ENCODE measurements at regions not wholly inside any gene's neighbourhood (a gene's known extent, or its start where the extent isn't known, plus 50 kb on each side); places are given as distances from the start of the nearest gene placed in this dataset.
"Not testable (repeated sequence)": the region's sequence is repeated elsewhere in the genome, so short reads cannot be mapped to it uniquely, and the experiment has no call there.

DNA sequence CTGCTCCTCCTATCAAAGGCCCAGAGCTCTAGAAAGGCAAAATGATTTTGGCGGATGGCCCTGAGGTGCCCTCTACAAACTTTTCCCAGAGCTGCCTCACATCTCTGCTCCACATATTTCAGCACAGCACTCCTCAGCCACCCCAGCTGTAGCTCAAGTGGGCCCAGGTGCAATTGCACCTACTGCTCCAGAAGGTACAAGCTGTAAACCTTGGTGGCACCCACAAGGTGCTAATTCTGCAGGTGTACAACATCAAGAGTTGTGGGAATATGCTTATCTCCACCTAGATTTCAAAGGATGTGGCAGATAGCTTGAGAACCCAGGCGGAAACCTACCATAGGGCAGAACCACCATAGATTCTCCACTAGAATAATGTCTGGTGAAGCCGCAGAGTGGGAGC lies 432.2 kb downstream of the TMEM232 start:
- intact Hi-C loops (cut with DNase I): no loop called here
- H3K4me3 ChIP-seq: no peak overlapping the region
- H3K36me3 ChIP-seq: no peaks in the 10 kb centered on the region
- H3K27ac ChIP-seq: no peak overlapping the region
- H3K9me3 ChIP-seq: no peaks in the 10 kb centered on the region
- no peaks in the 10 kb centered on the region for H3K27me3 ChIP-seq (ENCODE audit: low read depth)
- no peaks in the 10 kb centered on the region for H3K4me1 ChIP-seq
- DNase-seq: no peak
- no peak for ATAC-seq
- no peak for TF ChIP-seq CTCF (IDR thresholded peaks at IDR 0.05)

DNA sequence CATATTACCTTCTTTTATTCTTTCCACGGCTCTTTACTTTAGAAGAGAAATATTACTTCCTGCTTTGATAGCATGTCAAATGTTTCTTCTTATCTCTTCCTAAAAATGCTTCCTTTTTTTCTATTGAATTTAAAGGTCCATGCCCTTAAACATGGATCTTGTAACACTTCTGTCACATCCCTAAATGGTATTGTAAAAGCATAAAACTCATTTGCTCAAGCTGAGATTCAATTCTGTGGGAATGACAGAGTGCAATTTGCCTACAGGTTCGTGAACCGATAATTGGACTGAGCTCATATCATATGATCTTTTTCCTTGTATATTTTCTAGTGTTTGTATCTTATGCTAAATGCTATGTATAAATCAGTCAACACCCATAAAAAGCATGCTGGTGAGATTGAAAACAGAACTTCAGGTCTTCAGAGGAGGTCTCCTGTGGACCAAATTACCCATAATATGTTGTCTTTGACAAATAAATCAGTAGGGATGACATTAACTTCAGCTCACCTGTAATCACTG lies 429.3 kb downstream of the TMEM232 start:
- H3K27ac ChIP-seq: no peak overlapping the region
- DNase-seq: no peak
- H3K36me3 ChIP-seq: no peaks in the 10 kb centered on the region
- no peak overlapping the region for H3K4me3 ChIP-seq
- intact Hi-C loops (cut with DNase I): no loop called here
- no peaks in the 10 kb centered on the region for H3K4me1 ChIP-seq
- no peak for ATAC-seq
- peaks cover 8% of the 10 kb centered on the region for H3K9me3 ChIP-seq
- no peaks in the 10 kb centered on the region for H3K27me3 ChIP-seq (ENCODE audit: low read depth)
- no peak for TF ChIP-seq CTCF (IDR thresholded peaks at IDR 0.05)

DNA sequence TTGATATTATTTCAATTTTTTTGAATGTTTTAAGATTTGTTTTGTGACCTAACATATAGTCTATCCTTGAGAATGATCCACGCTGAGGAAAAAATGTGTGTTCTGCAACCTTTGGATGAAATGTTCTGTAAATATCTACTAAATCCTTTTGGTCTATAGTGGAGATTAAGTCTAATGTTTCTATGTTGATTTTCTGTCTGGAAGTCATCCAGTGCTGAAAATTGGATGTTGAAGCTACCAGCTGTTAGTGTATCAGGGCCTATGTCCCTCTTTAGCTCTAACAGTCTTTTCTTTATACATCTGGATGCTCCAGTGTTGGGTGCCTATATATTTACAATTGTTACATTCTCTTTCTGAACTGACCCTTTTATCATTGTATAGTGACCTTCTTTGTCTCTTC lies 422.3 kb downstream of the TMEM232 start:
- Histone ChIP-seq H3K4me3 (no peak overlapping the region), H3K9me3 (peaks cover 8% of the 10 kb centered on the region), H3K27ac (no peak overlapping the region), H3K4me1 (no peaks in the 10 kb centered on the region), H3K36me3 (no peaks in the 10 kb centered on the region), H3K27me3 (ENCODE audit: low read depth) (no peaks in the 10 kb centered on the region)
- no peak for TF ChIP-seq CTCF (IDR thresholded peaks at IDR 0.05)
- ATAC-seq: no peak
- intact Hi-C loops (cut with DNase I): no loop called here
- no peak for DNase-seq

GRCh38 chr5:110306650-110307049 lies 419.8 kb downstream of the TMEM232 start:
- no peak for DNase-seq
- H3K4me1 ChIP-seq: no peaks in the 10 kb centered on the region
- no peaks in the 10 kb centered on the region for H3K36me3 ChIP-seq
- TF ChIP-seq CTCF (IDR thresholded peaks at IDR 0.05): no peak
- no peak overlapping the region for H3K4me3 ChIP-seq
- H3K27ac ChIP-seq: no peak overlapping the region
- intact Hi-C loops (cut with DNase I): no loop called here
- no peak for ATAC-seq
- no peaks in the 10 kb centered on the region for H3K27me3 ChIP-seq (ENCODE audit: low read depth)
- peaks cover 6% of the 10 kb centered on the region for H3K9me3 ChIP-seq

DNA sequence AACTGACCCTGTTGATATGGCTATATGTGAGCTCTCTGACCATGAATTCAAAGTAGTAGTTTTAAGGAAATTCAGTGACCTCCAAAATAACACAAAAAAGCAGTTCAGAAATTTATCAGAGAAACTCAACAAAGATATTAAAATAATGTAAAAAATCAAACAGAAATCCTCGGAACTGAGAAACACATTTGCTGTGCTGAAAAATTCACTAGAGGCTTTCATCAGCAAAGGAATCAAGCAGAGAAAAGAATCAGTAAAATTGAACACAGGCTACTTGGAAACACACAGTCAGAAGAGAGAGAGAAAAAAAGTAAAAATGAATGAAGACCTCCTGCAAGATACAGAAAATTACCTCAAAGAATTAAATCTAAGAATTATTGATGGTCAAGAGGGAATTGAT lies 417.2 kb downstream of the TMEM232 start:
- H3K9me3 ChIP-seq: no peaks in the 10 kb centered on the region
- ATAC-seq: no peak
- intact Hi-C loops (cut with DNase I): no loop called here
- H3K4me1 ChIP-seq: no peaks in the 10 kb centered on the region
- no peaks in the 10 kb centered on the region for H3K36me3 ChIP-seq
- H3K27ac ChIP-seq: no peak overlapping the region
- no peak overlapping the region for H3K4me3 ChIP-seq
- no peak for TF ChIP-seq CTCF (IDR thresholded peaks at IDR 0.05)
- no peak for DNase-seq
- no peaks in the 10 kb centered on the region for H3K27me3 ChIP-seq (ENCODE audit: low read depth)

DNA sequence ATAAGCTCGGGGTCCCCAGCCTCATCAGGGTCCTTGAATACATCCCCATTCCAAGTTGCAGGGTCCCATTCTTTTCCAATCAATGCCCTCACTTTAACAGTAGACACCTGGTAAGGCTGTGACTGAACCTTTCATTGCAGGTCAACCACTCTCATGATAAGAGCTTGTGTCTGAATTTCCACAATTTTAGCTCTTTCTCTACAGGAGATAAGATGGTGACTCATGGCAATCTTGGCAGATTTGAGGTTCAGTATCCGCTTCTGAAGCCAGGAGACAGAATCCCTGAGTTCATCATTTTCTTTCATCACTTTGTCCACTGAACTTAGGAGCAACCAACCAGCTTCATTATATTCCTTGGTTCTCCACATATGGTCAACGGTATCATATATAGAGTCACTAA lies 409.9 kb downstream of the TMEM232 start:
- H3K9me3 ChIP-seq; H3K27me3 ChIP-seq (ENCODE audit: low read depth); intact Hi-C loops (cut with DNase I); ATAC-seq; H3K27ac ChIP-seq; DNase-seq; H3K4me3 ChIP-seq; H3K4me1 ChIP-seq; H3K36me3 ChIP-seq: not testable (repeated sequence)

Data from lower lobe of right lung (tissue), 2 donors.